Skeletal muscle tissue (tissue), 3 donors: ENCODE measurements at regions not wholly inside any gene's neighbourhood (a gene's known extent, or its start where the extent isn't known, plus 50 kb on each side); places are given as distances from the start of the nearest gene placed in this dataset.

Experiments used
- H3K27ac ChIP-seq: one replicate; pipeline ENCODE4 v1.7.0; 2013; ENCODE audit warnings: mild to moderate bottlenecking, low read depth, low read length, inconsistent platforms
- H3K27me3 ChIP-seq, 3 donors: one replicate each; pipeline ENCODE4 v1.7.0; 2013; ENCODE audit warnings: low read length in 3 of 3; ENCODE audit not compliant: control insufficient read depth in 3 of 3, insufficient read depth in 3 of 3
- H3K36me3 ChIP-seq, 3 donors: one replicate each; pipeline ENCODE4 v1.7.0; 2013; ENCODE audit warnings: low read length in 3 of 3; ENCODE audit not compliant: control insufficient read depth in 3 of 3, insufficient read depth in 3 of 3
- H3K4me1 ChIP-seq, 3 donors: one replicate each; pipeline ENCODE4 v1.7.0; 2013; ENCODE audit warnings: low read length in 3 of 3, mild to moderate bottlenecking in 3 of 3; ENCODE audit not compliant: control insufficient read depth in 3 of 3, insufficient read depth in 3 of 3
- H3K4me3 ChIP-seq, 3 donors: one replicate each; pipeline ENCODE4 v1.7.0; 2013; ENCODE audit warnings: low read length in 3 of 3
- H3K9ac ChIP-seq, 3 donors: one replicate each; pipeline ENCODE4 v1.7.0; 2013; ENCODE audit warnings: low read length in 3 of 3, mild to moderate bottlenecking in 3 of 3, moderate library complexity in 2 of 3, low read depth in 1 of 3
- H3K9me3 ChIP-seq, 3 donors: one replicate each; pipeline ENCODE4 v1.7.0; 2013; ENCODE audit warnings: low read length in 3 of 3; ENCODE audit not compliant: control insufficient read depth in 3 of 3
- donor health status: Osteomylitis.

DNA sequence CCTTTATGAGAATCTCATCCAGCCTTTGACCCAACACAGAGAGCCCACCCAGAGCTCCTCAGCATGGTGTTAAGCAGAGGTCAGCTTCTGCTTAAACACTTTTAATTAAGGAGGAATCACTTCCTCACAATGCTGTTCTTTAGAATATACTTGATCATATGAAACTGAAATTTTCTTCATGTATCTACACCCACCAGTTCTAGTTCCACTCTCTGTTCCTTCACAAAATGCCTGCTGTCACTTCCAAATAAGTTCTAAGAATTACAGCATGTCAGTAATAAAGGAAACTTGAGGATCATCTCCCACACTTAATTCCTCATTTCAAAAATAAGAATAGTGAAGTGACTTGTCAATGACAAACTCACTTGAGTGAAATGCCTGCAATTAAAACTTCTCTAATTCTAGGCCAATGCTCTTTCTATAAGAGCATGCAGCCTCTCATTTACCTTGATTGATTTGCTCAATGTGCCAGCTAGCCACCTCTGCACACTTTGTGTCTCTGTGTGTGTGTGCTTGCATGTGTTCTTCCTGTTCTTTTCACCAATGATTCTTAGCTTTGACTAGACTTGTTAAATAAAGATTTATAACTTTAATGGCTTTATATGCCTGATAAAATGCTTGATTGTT is 356.3 kb downstream of the PLPP3 start:
- Histone ChIP-seq H3K9ac (no peak overlapping the region), H3K36me3 (no peaks in the 10 kb centered on the region), H3K9me3 (no peaks in the 10 kb centered on the region), H3K4me3 (no peak overlapping the region), H3K4me1 (peaks cover 0 to 3% (median 3%) of the 10 kb centered on the region in 3 donors), H3K27ac (no peak overlapping the region), H3K27me3 (no peaks in the 10 kb centered on the region)

GRCh38 chr1:56220021-56220420 is 359.3 kb downstream of the PLPP3 start:
- H3K4me1 ChIP-seq: no peaks in the 10 kb centered on the region
- H3K4me3 ChIP-seq: no peak overlapping the region
- no peaks in the 10 kb centered on the region for H3K36me3 ChIP-seq
- no peak overlapping the region for H3K27ac ChIP-seq
- no peaks in the 10 kb centered on the region for H3K27me3 ChIP-seq
- no peak overlapping the region for H3K9ac ChIP-seq
- no peaks in the 10 kb centered on the region for H3K9me3 ChIP-seq

GRCh38 chr1:56218023-56218422 is 361.3 kb downstream of the PLPP3 start:
- Histone ChIP-seq H3K4me1 (no peaks in the 10 kb centered on the region), H3K4me3 (no peak overlapping the region), H3K27me3 (no peaks in the 10 kb centered on the region), H3K36me3 (no peaks in the 10 kb centered on the region), H3K27ac (no peak overlapping the region), H3K9ac (no peak overlapping the region), H3K9me3 (no peaks in the 10 kb centered on the region)

DNA sequence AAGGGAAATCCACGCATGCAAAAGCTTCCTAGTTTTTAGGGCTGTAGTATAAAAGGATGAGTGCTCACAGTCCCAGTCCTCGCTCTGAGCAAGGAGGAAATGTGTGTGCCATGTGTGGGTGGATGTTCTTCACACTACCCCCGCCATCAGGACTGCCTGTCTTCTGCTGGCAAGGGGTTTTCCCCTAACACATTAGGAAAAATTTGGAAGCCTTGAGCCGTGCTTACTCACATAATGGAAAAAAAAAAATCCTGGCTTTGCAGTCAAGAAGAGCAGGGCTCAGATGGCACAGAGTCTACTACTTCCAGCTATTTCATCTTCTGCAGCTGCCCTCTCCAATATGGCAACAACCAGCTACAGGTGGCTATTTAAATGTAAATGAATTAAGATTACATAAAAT is 363.1 kb downstream of the PLPP3 start:
- Histone ChIP-seq H3K36me3 (no peaks in the 10 kb centered on the region), H3K27me3 (no peaks in the 10 kb centered on the region), H3K4me3 (no peak overlapping the region), H3K27ac (no peak overlapping the region), H3K9me3 (no peaks in the 10 kb centered on the region), H3K4me1 (no peaks in the 10 kb centered on the region), H3K9ac (no peak overlapping the region)

DNA sequence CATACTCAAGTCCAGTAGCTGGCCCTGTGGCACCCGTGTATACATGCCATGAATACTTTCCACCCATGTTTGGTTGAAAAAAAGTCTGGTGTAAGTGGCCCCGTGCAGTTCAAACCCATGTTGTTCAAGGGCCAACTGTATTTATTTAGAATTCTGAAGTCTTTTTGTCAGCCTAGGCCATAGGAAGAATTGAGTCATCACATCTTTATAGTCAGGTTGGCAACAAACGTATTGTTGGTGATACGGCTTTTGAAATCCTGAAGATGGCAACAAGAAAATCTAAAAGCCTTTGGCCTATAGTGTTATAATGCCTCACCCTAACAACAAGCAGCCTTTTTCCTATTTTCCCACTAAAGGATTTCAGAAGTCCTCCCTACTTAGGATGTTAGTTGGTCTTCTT is 363.6 kb downstream of the PLPP3 start:
- Histone ChIP-seq H3K4me3 (no peak overlapping the region), H3K27me3 (no peaks in the 10 kb centered on the region), H3K9me3 (no peaks in the 10 kb centered on the region), H3K27ac (no peak overlapping the region), H3K4me1 (no peaks in the 10 kb centered on the region), H3K36me3 (no peaks in the 10 kb centered on the region), H3K9ac (no peak overlapping the region)

DNA sequence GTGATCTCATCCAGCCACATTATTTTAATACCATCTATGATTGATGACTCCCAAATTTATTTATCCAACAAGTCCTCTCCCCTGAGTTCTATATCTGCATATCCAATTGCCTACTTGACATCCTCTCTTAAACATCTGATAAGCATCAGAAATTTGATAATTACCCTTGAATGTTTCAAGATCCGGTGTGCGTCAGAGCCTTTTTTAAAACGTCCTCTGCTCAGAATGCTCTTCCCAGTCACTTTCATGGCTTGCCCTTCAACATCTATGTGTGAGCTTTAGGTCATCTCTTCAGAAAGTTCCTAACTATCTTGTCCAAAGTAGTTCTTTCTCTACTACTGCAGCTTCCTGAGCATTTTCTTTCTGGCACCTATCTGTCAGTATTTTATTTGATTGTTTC is 364.3 kb downstream of the PLPP3 start:
- Histone ChIP-seq H3K27me3 (no peaks in the 10 kb centered on the region), H3K4me1 (no peaks in the 10 kb centered on the region), H3K9ac (no peak overlapping the region), H3K36me3 (no peaks in the 10 kb centered on the region), H3K27ac (no peak overlapping the region), H3K9me3 (no peaks in the 10 kb centered on the region), H3K4me3 (no peak overlapping the region)

GRCh38 chr1:56213068-56213467 is 366.3 kb downstream of the PLPP3 start:
- H3K4me1 ChIP-seq: no peaks in the 10 kb centered on the region

DNA sequence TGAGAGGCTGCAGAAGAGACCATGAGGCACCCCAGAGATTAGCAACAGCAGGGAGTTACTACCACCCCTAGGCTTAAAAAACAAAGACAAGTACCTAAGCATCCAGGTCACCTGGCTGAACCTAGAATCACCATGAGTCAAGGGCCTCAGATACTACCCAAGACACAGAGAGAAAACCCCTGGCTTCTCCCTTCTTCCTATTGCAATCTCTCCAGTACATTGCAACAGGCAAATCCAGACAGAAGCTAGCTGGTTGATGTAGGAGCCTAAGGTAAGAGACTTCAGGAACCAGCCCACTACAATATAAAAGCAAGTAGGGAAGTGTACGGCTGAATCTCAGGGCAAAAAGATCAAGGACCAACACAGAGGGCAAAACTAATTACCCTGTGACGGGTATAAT is 367.2 kb downstream of the PLPP3 start:
- H3K4me1 ChIP-seq: no peaks in the 10 kb centered on the region
- no peak overlapping the region for H3K4me3 ChIP-seq
- peaks cover 0 to 4% (median 2%) of the 10 kb centered on the region in 3 donors for H3K9me3 ChIP-seq
- H3K27me3 ChIP-seq: no peaks in the 10 kb centered on the region
- H3K9ac ChIP-seq: no peak overlapping the region
- peaks cover 0 to 5% (median 0%) of the 10 kb centered on the region in 3 donors for H3K36me3 ChIP-seq
- H3K27ac ChIP-seq: no peak overlapping the region

More at GRCh38 chr1:56213068-56213467, 366.3 kb downstream of the PLPP3 start:
- Histone ChIP-seq H3K9me3 (peaks cover 0 to under 1% (median 0%) of the 10 kb centered on the region in 3 donors), H3K4me3 (no peak overlapping the region), H3K27me3 (no peaks in the 10 kb centered on the region), H3K9ac (no peak overlapping the region), H3K27ac (no peak overlapping the region), H3K36me3 (peaks cover 0 to 2% (median 0%) of the 10 kb centered on the region in 3 donors)

GRCh38 chr1:56206391-56206790 is 373.0 kb downstream of the PLPP3 start:
- no peak overlapping the region for H3K4me3 ChIP-seq
- H3K27me3 ChIP-seq: no peaks in the 10 kb centered on the region
- peaks cover 0 to under 1% (median 0%) of the 10 kb centered on the region in 3 donors for H3K4me1 ChIP-seq
- H3K9ac ChIP-seq: no peak overlapping the region
- no peak overlapping the region for H3K27ac ChIP-seq
- peaks cover 0 to 5% (median 0%) of the 10 kb centered on the region in 3 donors for H3K36me3 ChIP-seq
- peaks cover 3 to 6% (median 4%) of the 10 kb centered on the region in 3 donors for H3K9me3 ChIP-seq

DNA sequence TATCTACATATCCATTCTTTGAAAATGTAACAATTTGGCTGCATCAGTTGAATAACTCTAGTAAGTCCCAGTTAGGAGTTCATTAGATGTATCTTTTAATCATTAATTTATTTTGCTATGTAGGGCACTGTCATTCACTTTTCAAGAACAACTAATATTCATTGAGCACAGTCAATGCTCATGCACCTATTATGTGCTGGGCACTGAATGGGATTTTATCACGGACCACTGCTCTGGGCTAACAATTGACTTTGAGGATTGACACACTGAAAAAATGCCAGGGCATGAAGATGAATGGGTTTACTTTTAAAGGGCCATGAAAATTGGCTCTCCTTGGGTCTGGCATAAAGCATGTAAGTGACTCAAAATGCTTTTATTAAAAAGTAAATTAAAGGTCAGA is 375.2 kb downstream of the PLPP3 start:
- Histone ChIP-seq H3K36me3 (peaks cover 0 to 5% (median 0%) of the 10 kb centered on the region in 3 donors), H3K27ac (no peak overlapping the region), H3K9ac (no peak overlapping the region), H3K4me3 (no peak overlapping the region), H3K27me3 (no peaks in the 10 kb centered on the region), H3K4me1 (peaks cover 12 to 20% (median 13%) of the 10 kb centered on the region in 3 donors), H3K9me3 (peaks cover 3 to 6% (median 4%) of the 10 kb centered on the region in 3 donors)
